GM19238 (cell line): ENCODE measurements at regions not wholly inside any gene's neighbourhood (a gene's known extent, or its start where the extent isn't known, plus 50 kb on each side); places are given as distances from the start of the nearest gene placed in this dataset.

Experiments used
- DNase-seq: peaks from one replicate; pipeline ENCODE4 v3.0.0; 2011; ENCODE audit warnings: low spot score; ENCODE audit not compliant: insufficient read length

- DNase-seq = no peak
These were observed 380.6 kb downstream of the BRD1 start for GRCh38 chr22:49446759-49447710.

DNA sequence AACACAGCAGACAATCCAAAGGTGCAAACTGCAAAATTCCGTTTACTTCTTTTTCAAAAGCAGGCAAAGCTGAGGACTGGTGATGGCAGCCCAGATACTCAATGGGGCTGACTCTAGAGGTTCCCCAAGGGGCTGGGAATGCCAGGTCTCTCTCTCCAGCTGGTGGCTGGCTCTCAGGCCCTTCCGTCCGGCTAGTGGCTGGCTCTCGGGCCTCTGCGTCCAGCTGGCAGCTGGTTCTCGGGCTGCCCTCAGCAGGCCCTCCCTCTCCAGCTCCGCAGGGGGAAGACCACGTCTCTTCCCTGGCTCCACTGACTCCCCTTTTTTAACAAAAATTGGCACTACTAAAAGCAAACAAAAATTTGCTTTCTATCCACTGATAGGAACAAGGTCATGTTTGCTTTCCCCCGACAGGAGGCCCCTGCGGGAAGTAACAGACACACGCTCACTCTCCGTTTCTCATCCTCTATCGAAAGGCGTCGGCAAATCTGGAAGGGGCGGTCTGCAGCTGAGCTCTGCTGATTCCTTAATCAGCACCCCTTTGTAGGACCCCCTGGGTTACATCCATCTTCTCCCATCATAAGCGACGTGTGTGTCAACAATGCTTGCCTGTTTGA is 381.4 kb downstream of the BRD1 start:
- DNase-seq = no peak

DNA sequence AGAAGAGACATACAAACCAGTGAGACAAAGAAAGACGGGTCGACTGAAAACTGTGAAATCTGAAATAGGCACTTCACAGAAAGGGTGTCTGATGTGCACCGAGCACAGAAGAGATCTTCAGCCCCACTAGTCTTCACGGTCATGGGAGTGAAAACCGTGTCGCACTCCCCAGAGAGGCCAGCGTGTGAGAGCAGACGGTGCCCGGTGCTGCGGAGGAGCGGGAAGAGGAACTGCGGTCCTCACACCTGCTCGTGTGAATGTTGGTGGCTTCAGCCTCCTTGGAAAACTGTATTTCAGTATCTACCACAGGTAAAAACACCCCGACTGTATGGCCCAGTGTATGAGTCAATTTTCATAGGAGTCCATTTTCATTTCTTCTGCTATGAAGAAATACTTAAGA is 382.9 kb downstream of the BRD1 start:
- DNase-seq = no peak

GRCh38 chr22:49440931-49441330 is 386.7 kb downstream of the BRD1 start:
- no peak for DNase-seq

GRCh38 chr22:49439373-49439772 is 388.3 kb downstream of the BRD1 start:
- no peak for DNase-seq

DNA sequence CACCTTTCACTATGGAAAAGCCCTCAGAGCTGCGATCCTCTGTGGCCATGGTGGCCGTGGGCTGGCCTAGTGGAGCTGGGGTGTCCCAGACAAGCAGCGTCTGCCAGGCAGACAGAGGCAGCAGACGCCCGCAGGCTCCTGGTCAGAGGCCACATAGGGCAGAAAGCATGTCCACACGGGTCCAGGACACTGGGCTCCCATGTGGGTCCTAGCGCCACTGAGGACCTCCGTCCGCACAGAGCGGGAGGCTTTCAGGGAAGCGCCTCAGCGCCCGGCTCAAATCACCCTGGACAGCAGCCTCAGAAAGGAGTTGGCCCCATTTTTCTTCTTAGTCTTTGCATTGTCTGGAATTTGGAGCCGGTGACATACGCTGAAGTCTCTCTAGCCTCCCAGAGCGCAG is 389.7 kb downstream of the BRD1 start:
- no peak for DNase-seq

DNA sequence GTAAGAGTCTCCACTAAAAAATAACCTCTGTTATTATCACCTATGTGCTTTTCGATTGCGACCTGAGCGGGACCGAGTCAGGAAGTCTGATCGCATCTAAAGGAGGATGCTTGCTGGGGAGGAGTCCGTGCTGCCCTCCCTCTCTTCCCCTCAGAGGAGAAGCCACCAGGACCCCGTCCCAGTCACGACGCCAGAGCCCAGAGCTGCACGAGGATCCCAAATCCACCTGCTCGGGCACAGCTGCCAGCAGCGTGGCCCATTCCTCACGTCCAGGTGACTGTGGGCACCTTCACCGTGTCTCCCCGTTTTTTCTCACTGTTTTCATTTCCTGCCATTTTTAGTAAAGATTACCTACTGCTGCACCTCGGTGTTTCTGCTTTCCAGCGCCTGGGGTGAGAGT is 390.3 kb downstream of the BRD1 start:
- no peak for DNase-seq

DNA sequence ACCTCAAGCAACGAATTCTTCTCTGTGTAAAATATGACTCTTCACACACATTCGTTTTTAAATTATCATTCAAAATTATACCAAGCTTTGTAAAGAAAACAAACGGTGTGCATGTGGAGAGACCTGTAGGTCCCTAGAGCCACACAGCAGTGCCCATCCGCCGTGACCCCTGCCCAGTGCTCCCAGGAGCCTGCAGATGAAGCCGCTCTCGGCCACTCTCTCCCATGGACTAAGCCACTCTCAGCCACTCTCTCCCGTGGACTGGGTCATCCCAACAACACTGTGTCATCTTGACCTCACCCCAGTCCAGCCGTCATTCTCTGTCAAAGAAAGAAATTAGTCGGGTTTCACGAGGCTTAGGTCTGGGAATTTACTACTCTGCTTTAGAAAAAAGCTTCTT is 391.6 kb downstream of the BRD1 start:
- no peak for DNase-seq

DNA sequence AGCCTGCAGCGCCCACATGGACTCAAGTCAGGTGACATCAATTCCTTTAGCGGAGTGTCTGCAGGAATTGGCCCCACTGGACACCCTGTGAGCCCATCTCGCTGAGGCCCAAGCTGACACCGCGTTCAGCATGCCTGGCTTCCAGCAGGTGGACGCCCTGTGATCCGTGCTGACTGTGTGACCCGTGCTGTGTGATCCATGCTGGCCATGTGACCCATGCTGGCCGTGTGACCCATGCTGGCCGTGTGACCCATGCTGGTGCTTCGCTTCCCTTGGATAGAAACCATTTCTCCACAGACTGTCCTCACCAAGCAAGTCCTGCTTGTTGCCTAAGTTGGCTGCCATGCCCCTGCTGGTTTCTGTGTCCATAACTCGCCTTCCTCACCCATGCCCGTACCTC is 392.1 kb downstream of the BRD1 start:
- DNase-seq = no peak

GRCh38 chr22:49433717-49434611 is 393.7 kb downstream of the BRD1 start:
- no peak for DNase-seq

- DNase-seq = no peak
These were observed 394.7 kb downstream of the BRD1 start for GRCh38 chr22:49432897-49433443.

DNA sequence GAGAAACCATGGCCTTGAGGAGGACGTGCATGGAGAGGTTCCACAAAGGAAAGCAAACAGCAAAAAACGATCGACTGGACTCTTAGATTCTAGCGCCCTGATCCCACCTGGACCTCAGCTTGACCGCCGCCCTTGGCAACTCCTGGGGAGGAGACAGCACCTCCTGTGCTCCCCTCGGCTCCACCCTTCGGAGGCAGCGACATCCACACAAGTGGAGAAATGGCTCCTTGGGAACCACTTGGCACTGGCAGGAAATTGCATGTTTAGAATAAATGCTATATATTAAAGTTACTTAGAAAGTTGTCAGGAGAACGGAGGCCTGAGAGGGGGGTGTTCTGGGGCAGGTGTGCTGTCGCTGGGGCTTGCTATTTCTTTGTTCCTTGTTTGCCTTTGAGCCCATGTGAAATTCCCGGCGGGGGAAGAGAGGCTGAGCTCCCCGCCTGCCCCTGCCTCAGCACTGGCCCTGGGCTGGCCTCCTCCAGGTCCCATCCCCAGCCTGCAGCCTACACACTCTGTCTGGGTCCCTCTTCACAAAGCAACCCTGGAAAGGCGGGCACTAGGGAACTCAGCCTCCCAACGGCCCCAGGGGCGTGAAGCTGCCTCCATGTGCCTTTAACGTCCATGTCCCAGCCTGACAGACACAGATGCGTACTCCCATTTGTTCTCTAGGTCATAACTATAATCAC is 395.3 kb downstream of the BRD1 start:
- no peak for DNase-seq

GRCh38 chr22:49431551-49431950 is 396.1 kb downstream of the BRD1 start:
- DNase-seq = no peak

DNA sequence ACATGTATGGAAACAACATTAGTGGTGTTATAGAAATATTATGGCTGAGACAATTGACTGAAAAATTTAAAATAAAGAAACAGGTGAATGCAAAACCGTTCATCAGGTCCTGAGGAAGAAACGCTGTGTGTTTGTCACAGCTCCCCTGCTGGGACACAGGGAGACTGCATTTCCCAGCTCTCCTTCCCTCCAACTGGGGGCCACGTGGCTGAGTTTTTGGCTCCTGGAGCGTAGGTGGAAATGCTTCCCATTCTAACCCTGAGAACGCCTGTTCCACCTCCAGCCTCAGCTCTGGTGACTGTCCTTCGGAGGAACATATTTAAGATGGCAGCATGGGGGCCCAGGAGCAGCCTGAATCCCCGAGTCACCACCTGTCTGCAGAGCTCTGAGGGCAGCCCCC is 398.6 kb downstream of the BRD1 start:
- DNase-seq = no peak

- no peak for DNase-seq
These were observed 399.7 kb downstream of the BRD1 start for GRCh38 chr22:49427941-49428340.

DNA sequence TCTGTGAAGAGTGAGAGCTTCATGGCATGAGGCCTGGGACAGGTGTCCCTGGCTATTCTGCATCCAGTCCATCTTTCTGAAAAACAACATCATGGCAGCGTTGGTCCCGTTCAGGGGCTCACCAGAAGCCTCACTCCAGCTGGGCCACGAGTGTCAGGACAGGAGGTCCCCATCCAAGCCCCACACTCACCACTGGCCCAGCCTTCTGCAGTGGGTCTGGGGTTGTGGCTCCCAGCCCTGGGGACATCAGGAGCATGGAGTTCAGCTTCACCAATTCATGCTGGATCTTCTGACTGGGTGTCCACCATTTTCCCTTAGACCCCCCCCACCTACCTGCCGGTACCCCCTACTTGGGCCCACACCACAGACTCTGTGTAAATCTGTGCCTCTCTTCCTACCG is 400.3 kb downstream of the BRD1 start:
- no peak for DNase-seq

DNA sequence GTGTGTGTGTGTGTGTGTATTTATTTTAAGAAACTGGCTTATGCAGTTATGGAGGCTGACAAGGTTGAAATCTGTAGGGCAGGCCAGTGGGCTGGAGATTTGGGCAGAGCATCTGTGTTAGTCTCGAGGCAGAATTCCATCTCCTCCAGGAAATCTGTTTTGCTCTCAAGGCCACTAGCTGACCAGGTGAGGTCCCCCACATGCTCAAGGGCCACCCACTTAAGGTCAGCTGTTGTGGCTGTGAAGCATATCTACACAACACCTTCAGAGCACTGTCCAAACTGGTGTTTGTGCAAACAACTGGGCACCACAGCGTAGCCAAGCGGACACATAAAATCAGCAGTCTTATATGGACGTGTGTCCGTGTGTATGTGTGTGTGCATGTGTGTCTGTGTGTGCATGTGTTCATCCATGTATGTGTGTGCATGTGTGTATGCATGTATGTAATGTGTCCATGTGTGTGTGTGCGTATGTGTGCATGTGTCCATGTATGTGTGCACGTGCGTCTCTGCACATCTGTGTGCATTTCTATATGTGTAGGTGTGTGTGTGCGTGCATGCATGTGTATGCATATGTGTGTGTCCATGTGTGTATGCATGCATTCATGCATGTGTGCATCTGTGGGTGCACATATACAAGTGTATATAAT is 400.9 kb downstream of the BRD1 start:
- DNase-seq = no peak

- no peak for DNase-seq
These were observed 401.6 kb downstream of the BRD1 start for GRCh38 chr22:49426098-49426497.

DNA sequence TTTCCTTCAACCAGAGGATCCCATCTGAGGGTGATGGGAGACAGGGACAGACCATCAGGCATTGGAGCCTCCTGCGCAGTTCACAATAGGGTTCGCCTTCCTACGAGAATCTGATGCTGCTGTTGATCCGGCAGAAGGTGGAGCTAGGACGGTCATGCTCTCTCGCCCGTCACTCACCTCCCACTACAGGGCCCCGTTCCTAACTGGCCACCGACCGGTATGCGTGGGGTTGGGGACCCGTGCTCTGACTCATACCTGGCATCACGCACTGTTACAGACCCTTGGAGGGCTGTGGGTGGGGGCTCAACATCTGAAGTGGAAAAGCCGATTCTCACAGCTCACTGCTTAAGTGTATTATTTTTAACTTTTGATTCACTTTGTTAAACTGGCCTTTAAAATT is 402.3 kb downstream of the BRD1 start:
- DNase-seq = no peak

DNA sequence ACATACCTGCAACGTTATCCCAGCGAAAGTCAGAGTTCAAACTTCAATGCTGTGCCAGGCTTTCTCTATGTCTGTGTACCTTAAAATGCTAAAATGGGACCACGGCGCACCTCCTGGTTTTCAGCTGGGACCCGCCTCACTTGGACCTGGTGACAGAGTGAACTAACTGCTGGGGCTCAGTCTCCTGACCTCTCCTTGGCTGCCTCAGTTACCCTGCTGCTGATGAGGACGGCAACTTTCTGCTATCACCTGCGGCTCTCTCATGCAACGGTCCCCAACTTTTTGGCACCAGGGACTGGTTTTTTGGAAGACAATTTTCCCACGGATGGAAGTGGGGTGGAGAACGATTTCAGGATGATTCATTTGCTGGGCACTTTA is 402.8 kb downstream of the BRD1 start:
- DNase-seq = no peak
